Myocyte (in vitro differentiated cells): ENCODE measurements at regions not wholly inside any gene's neighbourhood (a gene's known extent, or its start where the extent isn't known, plus 50 kb on each side); places are given as distances from the start of the nearest gene placed in this dataset.
A peak's percentile ranks its signal among the peaks of the same experiment; 100 is the strongest.

Source experiments
- DNase-seq: peaks from one replicate; pipeline ENCODE4 v3.0.0-alpha.2; 2012; ENCODE audit warnings: low read depth

- DNase-seq, result no peak
These were observed 101.9 kb downstream of the MCFD2 start for GRCh38 chr2:46813680-46814079.

GRCh38 chr2:46813020-46813415 lies 102.6 kb downstream of the MCFD2 start:
- DNase-seq, result peak; percentile 39
